ENCODE measurements at regions not wholly inside any gene's neighbourhood (a gene's known extent, or its start where the extent isn't known, plus 50 kb on each side); places are given as distances from the start of the nearest gene placed in this dataset.
A peak's percentile ranks its signal among the peaks of the same experiment; 100 is the strongest.

DNA sequence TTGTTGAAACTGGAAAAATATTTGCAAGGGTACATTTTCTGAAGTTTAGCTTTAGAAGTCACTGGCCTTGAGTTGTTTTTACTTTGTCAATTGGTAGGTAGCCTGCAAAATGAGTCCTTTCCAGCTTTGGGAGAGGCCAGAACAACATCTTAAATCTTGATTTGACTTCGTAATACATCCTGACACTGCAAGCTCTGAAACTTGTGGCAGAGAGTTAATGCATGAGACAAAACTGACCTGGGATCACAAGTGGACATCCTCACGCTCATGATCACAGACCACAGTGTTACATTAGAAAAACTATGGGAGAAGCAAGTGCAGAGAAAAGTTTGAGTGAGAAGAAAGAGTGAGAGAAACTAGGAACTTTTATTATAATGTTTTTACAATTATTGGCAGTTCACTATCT, 550.9 kb downstream of the USP25 start:
- intact Hi-C loops (cut with DNase I): no loop called here
- H3K9me3 ChIP-seq: peaks cover 0 to 11% (median 0%) of the 10 kb centered on the region in 11 donors
- no peaks in the 10 kb centered on the region for H3K27me3 ChIP-seq
- H3K4me1 ChIP-seq: peaks cover 0 to 33% (median 13%) of the 10 kb centered on the region in 9 donors
- H3K36me3 ChIP-seq: no peaks in the 10 kb centered on the region
- DNase-seq (no peak), ATAC-seq (peak in 2 of 8 donors; percentile 38 to 48)
- peak overlapping the region in 6 of 10 donors; percentile 12 to 46 (median 32) for H3K4me3 ChIP-seq
- WGBS, 2 donors: 45 to 60% methylated on average over 2 of the region's 2 CpGs
- peak overlapping the region in 9 of 10 donors; percentile 4 to 78 (median 40) for H3K27ac ChIP-seq
- no peak for TF ChIP-seq CTCF (IDR thresholded peaks at IDR 0.05)

DNA sequence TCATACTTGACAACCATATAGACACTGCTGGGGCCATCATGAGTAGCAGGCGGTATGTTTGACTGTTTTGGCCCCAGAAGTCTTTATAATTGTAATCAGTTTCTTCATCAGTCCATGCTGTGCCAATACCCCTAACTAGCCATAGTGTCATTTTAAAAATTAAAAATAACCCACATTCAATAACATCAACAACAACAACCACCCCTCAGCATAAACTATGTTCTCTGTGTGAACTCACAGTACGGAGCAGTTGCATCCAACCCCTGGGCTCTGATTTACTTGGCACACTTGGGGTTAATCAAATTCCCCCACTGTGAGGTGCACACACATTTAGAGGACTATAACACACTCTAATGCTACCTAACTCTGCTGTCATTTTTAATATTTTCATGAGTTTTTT, 553.7 kb downstream of the USP25 start:
- Histone ChIP-seq H3K36me3 (no peaks in the 10 kb centered on the region), H3K4me1 (peaks cover 0 to 40% (median 17%) of the 10 kb centered on the region in 9 donors), H3K9me3 (no peaks in the 10 kb centered on the region), H3K27me3 (no peaks in the 10 kb centered on the region), H3K4me3 (no peak overlapping the region), H3K27ac (peak overlapping the region in 2 of 10 donors; percentile 2 to 78)
- intact Hi-C loops (cut with DNase I): no loop called here
- no peak for DNase-seq
- WGBS, 2 donors: 96 to 100% methylated on average over 2 of the region's 2 CpGs
- ATAC-seq: no peak
- no peak for TF ChIP-seq CTCF (IDR thresholded peaks at IDR 0.05)

- Histone ChIP-seq H3K36me3 (no peaks in the 10 kb centered on the region), H3K4me1 (peaks cover 0 to 33% (median 14%) of the 10 kb centered on the region in 9 donors), H3K4me3 (no peak overlapping the region), H3K27me3 (no peaks in the 10 kb centered on the region), H3K27ac (no peak overlapping the region), H3K9me3 (no peaks in the 10 kb centered on the region)
- no peak for TF ChIP-seq CTCF (IDR thresholded peaks at IDR 0.05)
- intact Hi-C loops (cut with DNase I): no loop called here
- ATAC-seq (no peak), DNase-seq (no peak)
- WGBS, 2 donors: 52 to 60% methylated on average over 5 of the region's 5 CpGs
Observed at GRCh38 chr21:16285605-16286126, 555.9 kb downstream of the USP25 start.

DNA sequence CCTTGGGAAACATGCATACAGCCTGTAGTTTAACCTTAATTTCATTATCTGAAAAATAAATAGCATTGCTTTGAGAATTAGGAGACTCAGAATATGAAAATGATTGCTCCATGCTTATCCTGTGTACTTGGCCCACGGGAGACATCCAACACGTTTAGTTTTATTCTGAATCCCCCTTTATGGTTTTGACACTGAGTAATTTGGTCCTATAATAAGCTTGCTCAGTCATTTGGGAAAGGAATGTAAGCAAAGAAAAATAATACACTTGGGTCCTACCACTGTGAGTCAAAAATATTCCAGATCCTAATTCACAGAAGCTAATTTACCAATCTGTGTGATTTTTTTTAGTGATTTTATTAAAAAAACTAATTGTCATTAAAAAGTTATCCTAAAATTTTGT, 557.3 kb downstream of the USP25 start:
- intact Hi-C loops (cut with DNase I): no loop called here
- DNase-seq: no peak
- Histone ChIP-seq H3K4me1 (peaks cover 0 to 20% (median 5%) of the 10 kb centered on the region in 9 donors), H3K27me3 (no peaks in the 10 kb centered on the region), H3K27ac (no peak overlapping the region), H3K9me3 (no peaks in the 10 kb centered on the region), H3K4me3 (no peak overlapping the region), H3K36me3 (no peaks in the 10 kb centered on the region)
- 57 to 69% methylated on average over 2 of the region's 2 CpGs for WGBS, 2 donors
- TF ChIP-seq CTCF (IDR thresholded peaks at IDR 0.05): no peak
- no peak for ATAC-seq
